NCI-H2196 treated with DMSO at 0.1 percent for 48 hours (cell line): ENCODE measurements at regions not wholly inside any gene's neighbourhood (a gene's known extent, or its start where the extent isn't known, plus 50 kb on each side); places are given as distances from the start of the nearest gene placed in this dataset.
"Not testable (repeated sequence)": the region's sequence is repeated elsewhere in the genome, so short reads cannot be mapped to it uniquely, and the experiment has no call there.

Experiments used
- DNase-seq: peaks from one replicate; lab custom pipeline; 2025; ENCODE audit not compliant: unreplicated experiment; lab: John Stamatoyannopoulos, UW

- no peak for DNase-seq
Measured at GRCh38 chr5:87562068-87562467, 149.3 kb upstream of the CCNH start.

- DNase-seq = no peak
Measured at GRCh38 chr5:87560528-87560927, 147.8 kb upstream of the CCNH start.

- DNase-seq = no peak
Measured at GRCh38 chr5:87551911-87552310, 139.2 kb upstream of the CCNH start.

- DNase-seq = no peak
Measured at GRCh38 chr5:87541676-87542075, 128.9 kb upstream of the CCNH start.

GRCh38 chr5:87541033-87541432 lies 128.3 kb upstream of the CCNH start:
- DNase-seq = no peak

- no peak for DNase-seq
Measured at GRCh38 chr5:87539839-87540238, 127.1 kb upstream of the CCNH start.

- no peak for DNase-seq
Measured at GRCh38 chr5:87536365-87536764, 123.6 kb upstream of the CCNH start.

GRCh38 chr5:87535706-87536105 lies 123.0 kb upstream of the CCNH start:
- no peak for DNase-seq

- no peak for DNase-seq
Measured at GRCh38 chr5:87529486-87530076, 116.9 kb upstream of the CCNH start.

GRCh38 chr5:87526131-87526530 lies 113.4 kb upstream of the CCNH start:
- no peak for DNase-seq

GRCh38 chr5:87524217-87524616 lies 111.5 kb upstream of the CCNH start:
- no peak for DNase-seq

GRCh38 chr5:87511778-87512177 lies 99.0 kb upstream of the CCNH start:
- not testable (repeated sequence) for DNase-seq

- no peak for DNase-seq
Measured at GRCh38 chr5:87503004-87503403, 90.3 kb upstream of the CCNH start.

GRCh38 chr5:87499478-87500410 lies 87.0 kb upstream of the CCNH start:
- no peak for DNase-seq
